IPS-NIHi11 (cell line): ENCODE measurements at regions not wholly inside any gene's neighbourhood (a gene's known extent, or its start where the extent isn't known, plus 50 kb on each side); places are given as distances from the start of the nearest gene placed in this dataset.
"Not testable (repeated sequence)": the region's sequence is repeated elsewhere in the genome, so short reads cannot be mapped to it uniquely, and the experiment has no call there.

ENCODE experiments used
- DNase-seq: peaks from one replicate; pipeline ENCODE4 v3.0.0; 2012; ENCODE audit warnings: mixed read lengths, low spot score

- no peak for DNase-seq
Observed at GRCh38 chr7:149604521-149604920, 106.9 kb upstream of the ZNF746 start.

- DNase-seq, result not testable (repeated sequence)
Observed at GRCh38 chr7:149600669-149601330, 103.2 kb upstream of the ZNF746 start.

- no peak for DNase-seq
Observed at GRCh38 chr7:149599636-149600206, 102.1 kb upstream of the ZNF746 start.

GRCh38 chr7:149598721-149599308, 101.2 kb upstream of the ZNF746 start:
- DNase-seq, result peak; percentile 67

DNA sequence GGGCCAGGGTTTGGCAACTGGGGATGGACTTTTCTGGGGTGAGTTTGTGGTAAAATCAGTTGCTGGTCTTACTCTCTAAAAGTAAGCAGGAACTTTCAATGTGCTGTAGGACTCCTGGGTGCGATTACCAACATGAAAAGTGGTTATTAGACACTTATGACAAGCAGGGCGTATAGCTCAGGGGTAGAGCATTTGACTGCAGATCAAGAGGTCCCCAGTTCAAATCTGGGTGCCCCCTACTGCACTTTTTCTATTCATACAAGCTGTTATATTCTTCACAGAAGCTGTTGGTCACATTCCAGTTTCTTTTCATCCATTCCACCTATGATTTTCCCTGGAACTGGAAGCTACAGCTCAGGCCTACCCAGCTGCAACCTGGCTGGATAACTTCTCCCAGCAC, 100.2 kb upstream of the ZNF746 start:
- DNase-seq, result not testable (repeated sequence)

- DNase-seq, result no peak
Observed at GRCh38 chr7:149595541-149595940, 97.9 kb upstream of the ZNF746 start.

- DNase-seq, result no peak
Observed at GRCh38 chr7:149595078-149595477, 97.5 kb upstream of the ZNF746 start.

- DNase-seq, result no peak
Observed at GRCh38 chr7:149588930-149589329, 91.3 kb upstream of the ZNF746 start.

- DNase-seq, result no peak
Observed at GRCh38 chr7:149586646-149587645, 89.3 kb upstream of the ZNF746 start.

GRCh38 chr7:149584530-149584929, 86.9 kb upstream of the ZNF746 start:
- DNase-seq, result no peak

DNA sequence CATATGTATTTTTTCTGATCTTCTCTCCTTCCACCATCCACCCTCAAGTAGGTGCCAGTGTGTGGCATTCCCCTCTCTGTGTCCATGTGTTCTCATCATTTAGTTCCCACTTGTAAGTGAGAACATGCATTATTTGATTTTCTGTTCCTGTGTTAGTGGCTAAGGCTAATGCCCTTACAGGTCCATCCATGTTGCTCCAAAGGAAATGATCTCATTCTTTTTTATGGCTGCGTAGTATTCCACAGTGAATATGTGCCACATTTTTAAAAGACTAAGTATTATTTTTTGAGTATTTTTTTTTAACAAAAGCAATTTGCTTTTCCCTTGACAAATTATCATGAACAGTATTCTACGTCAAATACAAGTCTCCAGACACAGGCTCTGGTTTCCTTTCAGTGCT, 86.4 kb upstream of the ZNF746 start:
- no peak for DNase-seq

GRCh38 chr7:149580328-149580727, 82.7 kb upstream of the ZNF746 start:
- no peak for DNase-seq

DNA sequence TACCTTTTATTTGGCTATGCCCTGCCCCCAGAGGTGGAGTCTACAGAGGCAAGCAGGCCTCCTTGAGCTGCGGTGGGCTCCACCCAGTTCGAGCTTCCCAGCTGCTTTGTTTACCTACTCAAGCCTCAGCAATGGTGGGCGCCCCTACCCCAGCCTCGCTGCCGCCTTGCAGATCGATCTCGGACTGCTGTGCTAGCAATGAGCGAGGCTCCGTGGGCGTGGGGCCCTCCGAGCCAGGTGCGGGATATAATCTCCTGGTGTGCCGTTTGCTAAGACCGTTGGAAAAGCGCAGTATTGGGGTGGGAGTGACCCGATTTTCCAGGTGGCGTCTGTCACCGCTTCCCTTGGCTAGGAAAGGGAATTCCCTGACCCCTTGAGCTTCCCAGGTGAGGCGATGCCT, 81.8 kb upstream of the ZNF746 start:
- not testable (repeated sequence) for DNase-seq

GRCh38 chr7:149574428-149574827, 76.8 kb upstream of the ZNF746 start:
- not testable (repeated sequence) for DNase-seq

- no peak for DNase-seq
Observed at GRCh38 chr7:149573519-149573918, 75.9 kb upstream of the ZNF746 start.

DNA sequence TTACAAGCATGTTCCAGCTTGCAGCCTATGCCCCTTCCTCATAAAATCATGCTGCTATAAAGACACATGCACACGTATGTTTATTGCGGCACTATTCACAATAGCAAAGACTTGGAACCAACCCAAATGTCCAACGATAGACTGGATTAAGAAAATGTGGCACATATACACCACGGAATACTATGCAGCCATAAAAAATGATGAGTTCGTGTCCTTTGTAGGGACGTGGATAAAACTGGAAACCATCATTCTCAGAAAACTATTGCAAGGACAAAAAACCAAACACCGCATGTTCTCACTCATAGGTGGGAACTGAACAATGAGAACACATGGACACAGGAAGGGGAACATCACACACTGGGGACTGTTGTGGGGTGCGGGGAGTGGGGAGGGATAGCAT, 75.3 kb upstream of the ZNF746 start:
- DNase-seq, result not testable (repeated sequence)

DNA sequence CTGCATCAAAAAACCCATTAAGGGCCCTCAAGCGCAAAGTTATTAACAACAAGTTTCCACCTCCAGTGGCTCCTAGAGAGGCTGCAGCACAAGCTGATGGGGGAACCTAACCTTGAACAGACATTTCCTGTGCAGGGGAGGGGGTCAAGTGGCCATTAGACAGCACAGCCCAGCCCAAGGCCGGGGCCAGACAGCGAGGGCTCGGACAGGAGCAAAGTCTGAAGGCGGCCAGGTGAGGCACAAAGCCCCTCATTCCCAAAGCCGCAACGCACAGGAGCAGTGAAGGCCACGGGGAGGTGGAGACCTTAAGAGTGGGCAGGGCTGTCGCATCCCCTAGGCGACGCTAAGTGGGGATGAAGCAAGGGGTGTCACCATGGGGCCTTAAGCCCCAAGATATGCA, 73.2 kb upstream of the ZNF746 start:
- DNase-seq, result no peak

DNA sequence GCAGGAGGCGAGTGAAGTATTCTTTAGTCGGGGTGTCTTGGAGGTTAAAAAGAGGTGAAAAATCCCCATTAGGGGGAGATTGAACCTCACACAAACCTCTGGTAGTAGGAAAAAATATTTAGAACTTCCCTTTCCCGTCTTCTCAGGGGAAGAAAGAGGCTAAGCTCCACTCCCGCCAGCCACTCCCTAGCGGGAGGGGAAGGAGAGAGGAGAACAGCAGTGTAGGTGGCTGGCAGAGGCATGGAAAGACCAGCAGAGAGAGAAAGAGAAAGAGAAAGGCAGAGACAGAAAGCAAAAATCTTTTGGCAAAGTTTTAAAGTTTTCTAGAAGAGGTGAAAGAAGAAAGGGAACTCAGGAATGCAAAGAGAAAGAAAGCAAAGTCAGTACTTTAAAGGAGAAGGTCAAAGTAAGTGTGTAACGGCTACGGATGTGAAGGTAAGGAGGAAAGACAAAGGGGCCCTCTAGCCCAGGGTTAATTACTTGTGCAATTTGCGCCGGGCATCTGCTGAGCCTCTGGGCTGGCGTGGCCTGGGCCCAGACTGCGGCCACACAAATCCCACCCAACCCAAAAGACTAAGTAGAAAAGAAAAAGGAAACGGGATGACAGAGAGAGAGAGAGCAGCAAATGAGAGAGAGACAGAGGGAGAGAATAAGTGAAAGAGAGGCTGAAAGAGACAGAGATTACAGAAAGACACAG, 72.3 kb upstream of the ZNF746 start:
- no peak for DNase-seq

DNA sequence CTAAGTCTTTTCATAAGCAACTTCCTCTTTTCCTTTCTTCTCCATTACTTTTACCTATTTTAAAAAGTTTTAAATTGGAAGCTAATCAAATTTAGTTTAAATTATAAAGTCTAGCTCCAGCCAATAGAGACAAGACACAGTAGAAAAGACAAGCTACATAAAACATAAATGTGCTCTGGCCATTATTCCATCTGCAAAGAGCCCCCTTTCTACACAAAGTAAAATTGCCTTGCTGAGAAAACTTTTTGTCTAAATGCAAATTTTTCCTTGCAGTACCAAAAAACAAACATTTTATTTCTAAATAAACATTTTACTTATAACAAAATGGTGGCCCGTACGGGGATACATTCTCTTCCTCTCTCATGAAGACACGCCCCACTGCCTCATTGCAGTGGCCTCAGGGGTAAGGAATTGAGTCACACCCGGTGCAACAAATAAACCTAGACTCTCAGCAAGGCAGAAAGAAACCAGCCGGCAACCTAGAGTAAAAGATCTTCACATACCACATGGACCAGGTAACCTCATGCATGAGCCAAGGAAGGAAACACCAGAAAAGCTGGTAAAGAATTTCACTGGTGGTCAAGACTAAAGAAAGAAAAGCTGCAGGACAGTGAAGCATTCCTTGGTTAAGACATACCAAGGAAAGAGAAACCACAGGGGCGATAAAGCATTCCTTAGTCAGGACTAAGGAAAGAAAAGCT, 71.6 kb upstream of the ZNF746 start:
- no peak for DNase-seq

DNA sequence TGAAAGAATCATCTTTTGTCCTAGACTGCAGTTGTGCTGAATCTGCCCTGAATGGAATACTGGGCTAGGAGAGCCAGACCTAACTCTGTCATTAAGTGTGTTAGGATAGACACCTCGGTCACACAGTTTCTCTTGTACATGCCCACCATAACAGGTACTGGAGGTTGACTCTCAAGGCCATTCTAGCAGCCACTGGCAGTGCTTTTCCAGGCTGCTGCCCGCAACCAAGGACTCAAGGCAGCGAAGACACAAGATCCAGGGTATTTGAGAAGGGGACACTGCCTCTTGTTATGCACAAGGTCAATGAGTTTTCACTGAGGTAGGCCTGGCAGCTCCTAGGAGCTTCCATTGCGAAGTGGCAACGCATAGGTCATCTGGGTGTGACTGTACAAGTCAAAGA, 70.6 kb upstream of the ZNF746 start:
- no peak for DNase-seq

DNA sequence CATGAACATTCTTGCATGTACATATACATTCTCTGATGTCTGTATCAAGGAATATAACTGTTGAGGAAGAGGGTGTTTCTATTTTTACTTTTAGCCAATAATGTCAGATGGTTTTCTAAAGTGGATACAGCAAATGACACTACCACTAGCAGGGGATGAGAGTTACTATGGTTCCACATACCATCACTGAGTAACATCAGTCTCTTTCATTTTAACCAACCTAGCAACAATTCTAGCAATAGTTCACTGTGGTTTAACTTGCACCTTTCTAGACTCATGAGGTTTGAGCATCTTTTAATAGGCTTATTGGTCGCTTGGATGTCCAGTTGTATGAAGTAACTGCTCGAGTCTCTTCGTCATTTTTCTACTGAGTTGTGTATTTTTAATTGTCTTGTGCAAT, 68.5 kb upstream of the ZNF746 start:
- DNase-seq, result no peak

GRCh38 chr7:149565096-149565382, 67.4 kb upstream of the ZNF746 start:
- DNase-seq, result no peak
